COLO668 (cell line): ENCODE measurements at regions not wholly inside any gene's neighbourhood (a gene's known extent, or its start where the extent isn't known, plus 50 kb on each side); places are given as distances from the start of the nearest gene placed in this dataset.

Experiments
- DNase-seq: peaks from one replicate; lab custom pipeline; 2025; ENCODE audit not compliant: unreplicated experiment; lab: John Stamatoyannopoulos, UW

DNA sequence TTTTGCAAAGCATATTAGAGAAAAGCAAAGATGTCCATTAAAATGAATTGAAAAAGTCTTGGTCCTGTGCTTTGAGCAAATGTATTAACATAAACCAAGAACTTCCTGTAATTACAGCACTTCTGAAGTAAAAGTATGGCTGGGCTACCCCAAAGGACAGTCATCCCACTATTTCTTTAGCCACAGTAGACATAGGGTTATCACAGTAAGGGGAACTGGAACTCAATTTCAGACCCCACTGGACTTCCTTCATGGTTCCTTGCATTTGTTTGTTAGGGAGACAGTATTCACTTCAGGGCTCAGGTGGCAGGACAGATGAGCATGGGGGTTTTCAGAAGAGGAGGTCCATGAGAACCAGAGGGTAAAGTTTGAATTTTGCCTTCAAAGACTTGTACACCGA is 203.1 kb upstream of the PDE1C start:
- DNase-seq, result no peak

DNA sequence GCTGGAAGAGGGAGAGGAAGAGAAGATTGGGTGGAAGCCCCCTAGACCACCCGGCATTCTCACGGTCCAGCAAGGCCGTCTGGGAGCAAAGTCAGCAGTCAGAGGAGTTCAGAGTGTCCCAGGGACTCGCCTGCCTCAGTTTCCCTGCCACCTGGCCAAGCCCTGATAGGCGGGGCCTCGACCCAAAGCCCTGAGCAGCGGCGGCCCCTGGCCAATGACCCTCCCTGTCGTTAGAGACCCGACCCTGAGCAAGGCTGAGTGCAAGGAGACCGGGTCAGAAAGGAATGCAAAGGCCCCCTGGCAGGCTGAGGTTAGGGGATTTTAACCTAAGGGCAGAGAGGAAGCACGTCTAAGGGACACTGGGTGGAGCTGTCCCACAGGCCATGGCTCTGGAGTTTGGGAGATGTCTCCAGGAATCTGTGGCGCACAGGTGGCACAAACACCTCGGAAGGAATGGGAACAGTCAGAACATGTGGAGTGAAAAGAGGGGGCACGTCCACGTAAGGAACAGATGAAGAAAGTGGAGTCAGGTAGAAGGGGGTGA is 196.8 kb upstream of the PDE1C start:
- no peak for DNase-seq

DNA sequence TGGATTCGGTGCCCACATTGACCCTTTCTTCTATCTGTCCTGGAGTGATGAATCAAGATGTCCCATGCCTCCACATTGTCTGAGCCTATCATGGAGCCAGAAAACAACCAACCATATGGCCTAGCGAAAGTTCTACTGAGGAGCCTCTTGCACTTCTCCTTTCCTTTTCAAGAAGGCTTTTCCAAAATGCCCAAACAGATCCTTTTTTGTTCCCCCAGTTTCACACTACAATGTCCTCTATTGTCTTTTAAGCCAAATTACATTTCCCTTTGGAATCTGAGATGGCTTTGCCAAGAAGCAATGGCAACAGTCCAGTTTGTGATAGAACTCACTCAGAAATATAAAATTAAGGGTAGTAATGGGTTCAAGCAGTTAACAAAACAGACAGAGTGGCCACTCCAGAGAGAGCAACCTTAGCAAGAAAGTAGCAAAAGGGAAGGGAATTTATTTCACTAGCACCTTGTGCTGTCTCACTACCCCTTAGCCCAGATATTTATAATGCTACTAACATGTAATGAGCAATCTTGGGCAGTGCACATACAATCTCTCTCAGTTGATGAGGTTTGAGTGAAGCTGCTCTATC is 194.6 kb upstream of the PDE1C start:
- no peak for DNase-seq

DNA sequence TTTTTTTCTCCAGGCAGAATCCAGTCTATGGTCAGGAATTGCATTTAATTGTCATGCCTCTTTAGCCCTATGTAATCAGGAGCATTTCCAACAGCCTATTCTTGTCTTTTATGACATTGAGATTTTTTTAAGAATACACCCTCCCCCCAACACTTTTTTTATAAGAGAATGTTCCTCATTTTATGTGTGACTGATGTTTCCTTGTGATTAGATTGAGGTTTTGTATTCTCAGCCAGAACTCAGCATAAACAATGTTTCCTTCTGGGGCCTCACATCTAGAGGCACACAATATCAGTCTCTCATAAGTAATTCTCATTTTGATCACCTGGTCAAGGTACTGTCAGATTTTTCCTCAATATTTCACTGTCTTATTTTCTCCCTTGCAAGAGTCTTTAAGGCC is 193.4 kb upstream of the PDE1C start:
- no peak for DNase-seq

DNA sequence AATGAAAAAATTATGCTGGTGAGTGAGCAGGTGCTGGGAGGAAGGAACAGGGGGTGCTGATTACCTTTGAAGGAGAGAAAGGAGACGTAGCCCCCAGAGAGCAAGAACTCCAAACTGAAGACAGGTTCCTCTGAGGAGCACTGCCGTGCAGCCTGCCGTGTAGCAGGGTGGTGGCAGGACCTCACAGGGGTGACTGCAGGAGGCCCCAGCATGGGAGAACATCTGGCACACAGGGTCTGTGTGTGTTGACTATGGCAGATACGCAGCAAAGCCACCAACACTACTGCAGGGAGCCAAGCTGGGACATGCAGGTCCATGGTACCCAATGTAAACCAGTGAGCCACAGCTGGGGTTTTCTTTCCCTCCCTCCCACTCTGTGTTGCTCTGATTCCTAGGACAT is 192.1 kb upstream of the PDE1C start:
- no peak for DNase-seq

DNA sequence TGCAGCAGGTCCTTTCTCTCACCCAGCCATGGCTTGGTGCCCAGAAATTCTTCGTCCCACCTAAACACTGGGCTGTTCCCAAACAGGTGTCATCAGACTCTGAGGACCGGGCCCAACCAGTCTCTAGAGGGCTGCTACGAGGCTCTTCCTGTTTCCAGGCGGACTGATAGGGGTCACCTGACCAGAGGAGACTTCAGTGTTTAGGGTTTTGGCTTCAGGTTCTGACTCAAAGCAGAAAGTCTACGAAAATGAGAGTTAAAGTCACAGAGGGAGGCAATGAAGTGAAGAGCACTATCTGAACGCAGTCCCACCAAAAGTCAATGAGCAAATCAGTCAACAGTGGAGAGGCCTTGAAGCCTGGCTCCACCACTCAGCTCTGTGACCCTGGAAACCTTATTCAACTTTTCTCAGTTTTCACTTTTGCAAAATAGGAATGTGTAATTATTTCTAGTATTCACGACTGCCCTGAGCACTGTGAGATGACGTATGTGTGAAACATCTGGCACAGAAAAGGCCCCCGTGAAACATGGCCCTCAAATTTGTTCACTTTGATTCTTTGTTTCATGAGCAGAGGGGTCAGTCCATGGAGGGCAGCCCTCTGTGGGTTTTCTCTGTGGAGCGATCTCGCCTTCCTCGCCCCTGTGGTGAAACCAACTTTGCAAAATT is 189.9 kb upstream of the PDE1C start:
- no peak for DNase-seq

DNA sequence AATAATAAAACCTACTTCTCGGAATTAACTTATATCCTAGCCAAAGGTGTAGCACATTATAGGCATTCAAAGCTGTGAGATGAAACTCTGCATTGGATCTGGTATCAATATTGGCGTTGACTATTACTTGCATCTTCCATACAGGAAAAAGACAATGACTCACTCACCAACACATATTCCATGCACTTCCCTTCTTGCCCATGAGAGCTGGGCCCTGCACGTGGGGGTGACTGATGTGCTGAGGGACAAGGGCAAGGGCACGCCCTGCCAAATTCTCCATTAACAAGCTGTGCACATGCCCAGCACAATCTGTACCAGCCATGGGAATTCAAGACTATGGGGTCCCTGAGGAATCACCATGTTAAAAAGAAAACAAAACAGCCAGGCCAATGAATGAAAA is 188.1 kb upstream of the PDE1C start:
- no peak for DNase-seq

DNA sequence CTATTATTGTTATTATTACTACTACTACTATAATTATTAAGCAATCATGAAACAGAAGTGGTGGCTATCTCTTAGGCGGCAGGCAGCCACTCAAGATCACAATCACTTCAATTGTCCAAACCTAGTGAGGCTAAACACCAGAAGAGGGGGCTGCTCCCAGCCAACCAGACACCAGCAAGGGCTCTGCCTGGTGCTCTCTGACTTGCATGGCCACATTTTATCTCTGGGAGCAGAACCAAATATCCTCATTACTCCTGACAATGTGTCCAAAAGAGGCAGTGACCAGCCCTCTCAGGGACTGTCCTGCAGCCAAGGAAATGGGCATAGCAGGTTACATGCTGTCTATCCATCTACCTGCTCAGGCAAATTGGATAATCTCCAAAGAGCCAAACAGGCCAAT is 187.4 kb upstream of the PDE1C start:
- no peak for DNase-seq

DNA sequence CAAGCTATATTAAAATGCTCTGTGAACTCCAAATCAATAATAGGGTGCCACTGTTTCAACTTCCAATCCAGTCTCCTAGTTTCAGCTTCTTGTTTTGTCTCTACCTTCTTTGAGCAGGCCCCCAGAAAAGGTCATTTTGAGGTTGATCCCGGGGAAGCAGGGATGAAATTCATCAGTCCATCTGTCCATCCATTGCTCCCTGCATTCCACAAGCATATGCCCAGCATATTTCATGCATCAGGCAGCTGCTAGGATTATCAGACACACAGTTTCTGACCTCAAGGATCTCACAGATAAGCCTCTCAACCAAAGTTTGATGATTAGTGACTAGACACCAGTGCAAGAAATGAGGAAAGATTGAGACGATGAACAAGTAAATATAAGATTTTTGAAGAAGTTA is 186.6 kb upstream of the PDE1C start:
- no peak for DNase-seq

DNA sequence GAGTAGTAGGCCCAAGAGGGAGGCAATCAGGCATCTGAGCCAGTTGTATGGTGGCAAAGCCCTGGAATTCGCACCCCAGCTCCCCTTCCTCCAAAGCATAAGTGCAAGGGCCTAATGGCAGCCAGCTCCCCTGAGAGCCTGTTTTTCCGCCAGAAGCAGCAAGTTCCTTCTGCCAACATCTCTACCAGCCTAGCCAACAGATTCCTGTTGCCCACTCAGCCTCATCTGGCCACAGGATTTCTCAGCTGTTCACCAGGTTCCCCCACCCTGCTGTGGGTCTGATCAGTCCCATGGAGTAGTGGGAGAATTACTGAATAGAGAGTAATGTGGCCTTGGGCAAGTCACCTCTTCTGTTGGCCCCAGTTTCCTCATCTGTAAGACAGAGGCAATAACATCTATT is 186.2 kb upstream of the PDE1C start:
- DNase-seq, result no peak

DNA sequence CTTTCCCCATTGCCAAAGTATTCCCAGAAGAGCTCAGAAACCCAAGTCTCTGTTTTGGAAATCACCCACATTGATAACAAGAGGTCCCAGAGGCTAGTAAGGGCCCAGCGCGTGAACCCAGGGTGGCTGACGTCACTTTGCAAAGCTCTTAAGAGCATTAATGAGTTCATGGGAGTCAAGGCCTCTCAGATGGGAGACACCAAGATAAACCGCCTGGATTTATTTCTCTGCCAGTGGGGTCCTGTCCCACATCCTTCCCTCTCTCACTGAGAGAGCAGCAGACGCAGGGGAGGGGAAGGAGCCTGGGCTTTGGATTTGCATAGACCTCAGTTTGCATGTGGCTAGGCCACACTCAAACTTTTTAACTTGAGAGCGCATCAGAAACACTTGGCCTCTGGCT is 184.8 kb upstream of the PDE1C start:
- no peak for DNase-seq

DNA sequence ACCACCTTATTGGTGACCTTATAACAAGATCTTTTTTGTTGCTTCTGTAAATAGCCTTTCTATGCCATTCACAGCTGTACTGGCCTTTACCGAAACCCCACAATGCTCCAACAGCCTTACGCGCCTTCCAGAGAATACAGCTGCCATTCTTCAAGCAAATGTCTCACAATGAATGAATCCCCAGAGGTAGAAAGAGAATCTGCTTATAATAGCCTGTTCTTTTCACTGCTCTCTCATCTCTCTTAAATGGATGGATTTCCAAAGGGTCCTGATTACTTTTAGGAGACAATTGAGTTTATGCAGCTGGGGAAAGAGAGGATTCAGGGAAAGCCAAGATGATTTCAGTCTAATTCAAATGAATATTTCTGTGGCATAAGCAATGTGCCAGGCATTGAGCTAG is 183.1 kb upstream of the PDE1C start:
- DNase-seq, result no peak

DNA sequence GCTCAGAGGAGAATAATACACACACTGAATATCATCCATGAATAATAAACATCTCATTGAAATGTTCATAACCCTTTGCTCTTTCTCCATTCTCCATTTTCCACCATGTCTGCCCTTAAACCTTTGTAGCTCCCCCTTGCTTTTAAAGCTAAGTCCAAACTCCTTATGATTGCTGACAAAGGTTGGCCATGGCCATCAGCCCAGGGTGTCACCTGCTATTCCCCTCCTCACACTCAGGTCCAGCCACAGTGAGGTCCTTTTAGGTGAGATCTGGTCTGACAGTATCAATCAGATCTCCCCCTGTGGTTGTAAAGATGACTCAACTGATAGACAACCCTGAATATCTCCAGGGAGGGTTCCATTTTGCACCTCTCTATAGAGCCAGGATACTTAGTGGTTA is 181.5 kb upstream of the PDE1C start:
- DNase-seq, result no peak

DNA sequence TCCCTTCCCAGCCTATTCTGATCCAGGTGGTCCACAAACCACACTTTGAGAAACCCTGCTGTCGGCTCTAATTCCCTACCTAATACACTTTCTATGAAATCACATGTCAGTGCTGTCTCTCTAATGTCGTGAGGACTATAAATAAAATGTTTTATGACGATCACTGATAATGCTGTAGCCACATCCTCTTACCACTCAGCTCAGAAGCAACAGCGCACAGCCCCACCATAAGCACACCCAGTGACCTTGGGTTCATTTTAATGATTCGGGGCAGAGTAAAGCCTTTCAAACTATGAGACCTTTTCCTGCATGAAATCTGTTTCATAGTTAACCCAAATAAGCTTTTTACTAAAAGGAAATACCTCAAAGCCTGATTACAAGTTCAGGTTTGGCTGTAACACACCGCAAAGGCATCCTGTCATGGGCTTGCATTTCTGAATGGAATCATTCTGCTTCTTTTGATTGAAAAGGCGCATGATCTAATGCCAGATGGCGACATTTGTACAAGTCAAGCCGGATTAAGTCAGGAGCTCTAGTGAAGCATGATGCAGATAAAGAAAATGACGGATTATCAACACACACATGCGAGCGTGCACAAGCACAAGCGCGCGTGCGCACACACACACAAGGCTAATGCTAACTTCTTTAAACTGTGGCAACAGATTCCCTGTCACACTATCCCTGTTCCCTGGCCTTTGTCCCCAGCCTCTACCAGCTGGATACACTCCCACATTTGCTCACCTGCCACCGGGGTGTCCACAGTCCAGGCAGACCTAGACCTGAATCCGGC is 180.5 kb upstream of the PDE1C start:
- DNase-seq, result no peak

DNA sequence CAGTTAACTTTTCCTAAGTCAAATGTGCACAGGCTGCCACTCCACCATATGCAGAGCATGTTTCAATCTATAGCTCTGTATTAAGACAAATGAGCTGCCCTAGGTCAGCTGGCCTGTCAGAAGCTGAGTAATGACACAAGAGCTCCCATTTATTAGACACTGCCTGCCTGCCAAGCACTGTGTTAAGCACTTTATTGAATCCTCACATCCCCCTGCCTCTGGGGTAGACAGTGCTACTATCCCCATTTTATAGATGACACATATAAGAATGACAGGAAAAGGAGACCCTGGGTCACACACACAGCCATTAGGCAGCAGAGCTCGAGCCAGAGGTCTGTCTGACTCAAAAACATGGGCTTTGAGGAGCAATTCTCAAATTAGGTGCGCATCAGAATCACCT is 179.8 kb upstream of the PDE1C start:
- DNase-seq, result no peak

DNA sequence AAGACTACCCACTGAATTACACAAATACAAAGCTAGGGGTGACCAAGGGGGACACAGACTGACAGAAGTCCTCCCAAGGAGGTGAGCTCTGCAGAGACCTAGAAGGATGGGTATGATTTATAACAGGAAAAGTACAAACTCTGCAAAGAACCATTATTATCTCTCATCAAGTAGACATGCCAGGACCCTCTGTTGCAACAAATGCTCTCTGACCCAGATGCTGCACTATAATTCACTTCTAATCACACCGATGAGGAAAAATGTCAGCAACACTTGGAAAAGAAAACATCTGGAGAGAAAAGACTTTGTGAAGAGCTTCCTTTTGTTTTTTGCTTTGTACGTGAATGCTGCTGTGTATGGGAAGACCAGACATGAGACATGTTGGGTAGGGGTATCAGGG is 178.3 kb upstream of the PDE1C start:
- DNase-seq, result no peak

DNA sequence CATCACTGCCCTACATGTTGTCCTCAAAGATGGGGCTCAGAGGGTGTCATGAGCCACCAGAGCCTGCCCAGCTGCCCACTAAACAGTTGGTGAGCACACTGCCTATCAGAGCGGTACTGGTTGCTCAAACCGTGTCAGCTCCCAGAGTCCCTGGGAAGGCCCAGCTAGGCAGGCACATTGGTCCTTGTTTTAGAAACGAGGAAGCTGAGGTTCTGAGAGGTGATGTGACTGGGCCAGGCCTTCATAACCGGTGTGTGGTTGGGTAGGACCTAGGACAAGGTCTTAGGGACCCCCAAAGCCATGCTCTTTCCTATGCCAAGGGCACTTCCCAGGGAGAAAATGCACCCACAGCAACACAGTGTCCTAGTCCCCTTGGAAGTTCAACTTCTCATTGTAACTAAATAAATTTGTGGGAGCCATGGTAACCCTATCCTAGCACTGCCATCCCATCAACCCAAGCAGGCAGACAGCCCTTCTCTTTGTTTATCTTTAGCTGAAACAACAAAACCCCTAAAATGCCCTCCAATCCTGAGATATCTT is 174.7 kb upstream of the PDE1C start:
- no peak for DNase-seq

DNA sequence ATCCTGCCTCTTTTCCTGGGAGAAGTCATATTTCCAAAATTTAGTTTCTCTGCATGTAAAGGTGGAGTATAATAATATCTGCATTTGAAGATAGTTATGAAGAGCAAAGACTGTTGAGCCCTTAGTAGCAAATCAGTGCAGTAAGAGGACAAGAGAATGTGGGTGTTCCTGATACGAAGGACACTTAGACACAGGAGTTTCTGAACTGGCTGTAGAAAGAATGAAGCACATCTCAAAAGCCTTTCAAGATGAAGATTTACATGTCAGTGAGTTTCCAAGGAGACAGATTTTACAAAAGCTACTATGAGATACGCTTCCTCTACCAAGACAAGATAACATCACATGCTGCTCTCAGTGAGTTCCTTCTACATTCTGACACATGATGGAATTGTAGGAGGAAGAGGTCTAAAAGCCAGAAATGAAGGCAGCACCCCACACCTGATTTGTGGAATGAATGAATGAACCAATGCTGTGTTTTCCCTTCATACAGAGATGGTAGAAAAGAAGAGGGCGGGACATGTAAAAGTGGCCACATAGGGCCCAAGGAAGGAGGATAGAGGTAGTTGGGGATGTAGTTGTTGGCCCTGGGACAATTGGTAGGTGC is 173.6 kb upstream of the PDE1C start:
- no peak for DNase-seq

DNA sequence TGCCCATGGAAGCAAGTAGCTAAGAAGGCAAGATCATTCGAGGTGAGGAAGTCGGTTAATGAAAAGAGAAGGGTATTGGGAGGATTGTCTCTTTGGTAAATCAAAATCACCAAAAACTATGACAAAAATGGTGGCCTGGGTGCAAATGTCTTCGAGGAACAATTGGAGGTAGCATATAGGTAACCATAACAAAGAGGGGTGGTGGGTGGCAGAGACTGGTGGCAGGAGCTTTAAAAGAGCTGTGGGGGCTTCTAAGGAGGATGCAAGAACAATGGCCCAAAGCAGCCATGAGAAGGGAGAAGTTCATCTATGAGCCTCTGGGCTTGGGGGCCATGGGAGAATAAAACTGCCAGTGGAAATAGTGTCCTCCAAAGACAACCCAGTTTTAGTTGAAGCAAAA is 172.2 kb upstream of the PDE1C start:
- no peak for DNase-seq

DNA sequence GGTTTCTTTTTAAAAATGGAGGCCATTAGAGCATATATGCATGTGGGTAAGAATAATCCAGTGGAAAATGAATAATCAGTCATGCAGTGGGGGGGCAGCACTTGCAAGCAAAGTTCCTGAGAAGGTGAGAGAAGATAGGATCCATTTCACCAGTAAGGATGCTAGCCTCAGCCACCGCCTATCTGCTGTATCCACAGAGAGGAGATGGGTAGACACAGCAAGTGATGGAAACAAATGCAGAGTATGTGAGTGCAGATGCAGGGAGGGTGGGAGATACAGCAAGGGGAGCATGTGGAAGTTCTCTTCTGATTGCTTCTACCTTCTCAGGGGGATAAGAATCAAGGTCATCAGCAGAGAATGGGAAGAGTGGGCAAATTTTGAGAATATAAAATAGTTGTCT is 171.4 kb upstream of the PDE1C start:
- no peak for DNase-seq

DNA sequence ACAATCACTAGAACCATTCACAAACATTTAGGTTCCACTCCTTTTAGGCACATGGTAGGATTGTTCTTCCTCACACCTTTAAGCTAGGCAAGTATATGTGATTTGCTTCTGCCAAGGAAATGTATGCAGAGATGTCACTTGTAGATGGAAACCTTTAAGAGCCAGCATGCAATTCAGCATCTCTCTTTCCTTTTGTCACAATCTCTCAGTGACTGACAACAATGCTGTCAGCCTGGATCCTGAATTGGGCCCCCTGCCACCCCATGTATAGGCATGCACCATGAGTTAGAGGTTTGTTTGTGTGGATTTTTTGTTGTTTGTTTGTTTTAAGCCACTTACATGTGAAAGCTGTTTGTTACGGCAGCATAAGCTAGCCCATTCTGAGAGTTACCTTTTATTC is 169.6 kb upstream of the PDE1C start:
- no peak for DNase-seq

DNA sequence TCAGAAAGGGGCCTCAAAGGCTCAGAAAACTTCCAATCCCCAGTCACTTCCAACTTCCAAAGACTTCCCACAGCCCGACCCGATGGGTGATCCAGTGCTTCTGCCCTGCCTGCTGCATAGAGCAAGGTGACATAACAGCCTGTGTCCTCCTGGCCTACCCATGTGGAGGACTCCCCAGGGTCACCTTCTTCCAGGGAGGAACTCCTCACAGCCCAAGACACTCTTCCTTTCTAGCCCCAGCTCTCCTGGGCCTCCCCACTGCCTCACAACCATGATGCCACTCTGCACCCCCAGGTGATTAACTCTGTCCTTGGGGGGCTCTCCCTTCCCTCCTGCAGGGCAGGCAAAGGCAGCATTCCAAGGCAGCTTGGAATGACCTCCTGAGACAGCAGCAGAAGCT is 158.4 kb upstream of the PDE1C start:
- no peak for DNase-seq
